ENCODE measurements at regions not wholly inside any gene's neighbourhood (a gene's known extent, or its start where the extent isn't known, plus 50 kb on each side); places are given as distances from the start of the nearest gene placed in this dataset.
A peak's percentile ranks its signal among the peaks of the same experiment; 100 is the strongest.

DNA sequence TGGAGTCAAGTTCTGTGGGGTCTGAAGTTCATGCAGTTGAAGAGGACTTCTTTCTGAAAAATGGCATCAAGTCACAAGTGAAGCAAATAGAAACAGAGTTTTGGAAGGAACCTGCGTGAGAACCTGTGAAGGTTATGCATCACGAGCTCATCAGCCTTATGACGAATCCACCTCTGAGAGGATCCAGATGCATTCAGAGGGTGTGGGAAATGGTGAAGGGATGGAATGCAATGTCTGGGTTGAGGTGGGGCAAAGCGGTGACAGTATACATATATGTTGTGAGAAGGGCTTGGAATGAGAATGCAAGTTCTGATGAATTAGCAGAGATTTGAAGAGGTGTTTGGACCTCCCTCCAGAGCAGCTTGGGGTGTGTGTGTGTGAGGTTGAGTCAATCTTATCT, 382.1 kb upstream of the TBL1XR1 start:
- no peak for DNase-seq

GRCh38 chr3:177580437-177580836, 383.2 kb upstream of the TBL1XR1 start:
- DNase-seq, result no peak

GRCh38 chr3:177585271-177585670, 388.0 kb upstream of the TBL1XR1 start:
- DNase-seq, result no peak

DNA sequence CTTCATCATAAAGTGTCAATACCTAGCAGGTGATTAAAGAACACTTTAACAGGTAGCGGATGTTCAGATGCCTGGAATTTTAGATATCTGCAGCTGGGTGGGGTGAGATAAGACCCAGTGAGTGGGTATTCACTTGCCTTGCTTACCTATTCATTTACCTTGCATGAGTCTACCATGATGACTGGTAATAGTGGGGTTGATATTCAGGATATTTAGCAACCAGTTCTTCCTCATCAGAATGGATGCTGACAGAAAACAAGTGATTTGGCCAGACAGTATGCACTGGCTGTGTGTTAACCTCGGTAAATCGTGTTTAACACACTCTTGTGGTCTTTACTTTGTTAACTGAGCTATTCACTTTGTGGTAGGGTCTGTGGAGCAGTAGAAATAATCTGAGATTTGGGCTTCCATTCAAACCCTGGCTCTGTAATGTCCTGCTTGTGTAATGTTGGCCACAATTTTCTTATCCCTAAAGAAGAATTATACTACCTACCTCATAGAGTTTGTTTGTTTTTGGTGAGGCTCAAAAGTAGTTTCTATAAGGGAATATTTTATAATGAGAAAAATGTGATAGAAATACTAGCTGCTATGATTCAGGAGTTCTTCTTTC, 391.9 kb upstream of the TBL1XR1 start:
- peak; percentile 91 for DNase-seq

DNA sequence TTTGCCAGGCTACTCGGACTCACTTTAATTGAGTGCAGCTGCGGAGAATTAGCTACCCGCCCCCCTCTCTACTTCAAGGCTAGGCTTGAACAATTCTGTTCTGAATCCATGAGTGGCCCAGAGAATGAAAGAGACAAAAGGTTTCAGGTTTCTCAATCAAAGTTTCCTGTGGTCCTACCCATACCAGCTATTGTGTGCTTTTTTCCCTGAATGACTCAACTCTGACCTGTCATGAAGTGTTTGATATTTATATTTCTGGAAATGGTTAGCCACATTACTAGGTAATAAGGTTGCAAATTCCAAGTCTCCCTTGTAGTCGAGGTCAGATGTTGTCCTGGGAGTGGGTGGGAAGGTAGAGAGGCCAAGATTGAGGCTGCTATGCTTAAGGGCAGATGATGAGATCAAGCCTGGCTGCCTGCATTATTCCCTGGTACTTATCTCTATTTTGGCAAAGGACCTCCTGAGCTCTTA, 392.7 kb upstream of the TBL1XR1 start:
- DNase-seq, result peak; percentile 98

DNA sequence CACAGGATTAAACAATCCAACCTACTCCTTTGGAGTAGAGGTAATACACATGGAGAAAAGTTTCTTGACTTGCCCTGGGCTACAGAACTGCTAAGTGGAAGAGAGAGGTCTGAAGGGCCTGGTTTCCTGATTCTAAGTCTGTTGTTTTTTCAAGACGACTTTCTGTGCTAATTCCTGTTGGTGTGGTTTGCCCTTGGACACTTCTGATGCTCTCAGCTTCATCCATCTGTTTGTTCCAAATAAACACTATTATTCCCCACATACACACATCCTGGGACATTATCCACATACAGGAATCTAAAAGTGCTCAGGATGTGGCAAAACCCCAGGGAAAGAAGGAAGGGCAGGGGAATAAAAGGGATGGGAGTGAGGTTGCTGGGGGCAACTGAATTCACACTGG, 393.5 kb upstream of the TBL1XR1 start:
- DNase-seq, result no peak

- peak; percentile 55 for DNase-seq
Measured at GRCh38 chr3:177591379-177591778, 394.1 kb upstream of the TBL1XR1 start.

DNA sequence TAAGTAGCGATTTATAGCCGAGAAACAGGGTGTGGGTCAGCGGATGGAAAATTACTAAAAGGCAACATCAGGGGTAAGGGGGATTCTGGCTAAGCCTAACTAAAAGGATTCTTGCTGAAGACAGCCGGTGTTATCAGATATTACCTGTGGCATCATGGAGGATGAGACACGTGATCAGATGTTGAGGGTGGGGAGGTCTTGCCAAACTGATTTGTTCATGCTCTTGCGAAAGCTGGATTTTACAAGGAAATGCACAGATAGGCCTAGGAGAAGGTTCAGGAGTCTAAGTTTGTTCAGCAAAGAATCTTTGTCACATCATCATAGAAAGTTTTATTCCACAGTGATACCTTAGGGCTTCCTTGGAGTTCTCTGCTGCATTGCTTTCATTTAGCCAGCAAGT, 396.8 kb upstream of the TBL1XR1 start:
- no peak for DNase-seq

- no peak for DNase-seq
Measured at GRCh38 chr3:177595530-177596188, 398.4 kb upstream of the TBL1XR1 start.

GRCh38 chr3:177596248-177596815, 399.1 kb upstream of the TBL1XR1 start:
- DNase-seq, result peak; percentile 21

DNA sequence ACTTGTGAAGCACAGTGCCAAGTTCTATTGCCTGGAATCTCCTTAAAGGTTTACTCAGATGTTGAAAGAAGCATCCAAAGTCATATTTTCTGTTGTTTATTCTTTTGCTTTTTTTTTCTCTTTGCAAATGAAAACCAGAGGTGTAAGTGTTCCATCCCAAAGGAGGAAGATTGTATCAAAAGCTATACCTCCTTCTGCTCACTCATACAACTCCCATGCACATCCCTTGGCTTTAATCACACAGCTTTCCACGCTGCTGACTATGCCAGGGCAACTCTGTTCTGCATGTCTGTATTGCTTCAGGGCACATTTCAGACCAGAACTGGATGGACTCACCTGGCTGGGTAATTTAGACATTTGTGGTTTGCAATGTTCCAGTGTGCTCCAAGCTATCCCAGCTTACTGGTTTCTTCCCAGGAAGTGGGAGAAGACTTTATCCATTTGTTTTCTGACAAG, 399.6 kb upstream of the TBL1XR1 start:
- peak; percentile 63 for DNase-seq

GRCh38 chr3:177597311-177598096, 400.2 kb upstream of the TBL1XR1 start:
- DNase-seq, result peak; percentile 70

DNA sequence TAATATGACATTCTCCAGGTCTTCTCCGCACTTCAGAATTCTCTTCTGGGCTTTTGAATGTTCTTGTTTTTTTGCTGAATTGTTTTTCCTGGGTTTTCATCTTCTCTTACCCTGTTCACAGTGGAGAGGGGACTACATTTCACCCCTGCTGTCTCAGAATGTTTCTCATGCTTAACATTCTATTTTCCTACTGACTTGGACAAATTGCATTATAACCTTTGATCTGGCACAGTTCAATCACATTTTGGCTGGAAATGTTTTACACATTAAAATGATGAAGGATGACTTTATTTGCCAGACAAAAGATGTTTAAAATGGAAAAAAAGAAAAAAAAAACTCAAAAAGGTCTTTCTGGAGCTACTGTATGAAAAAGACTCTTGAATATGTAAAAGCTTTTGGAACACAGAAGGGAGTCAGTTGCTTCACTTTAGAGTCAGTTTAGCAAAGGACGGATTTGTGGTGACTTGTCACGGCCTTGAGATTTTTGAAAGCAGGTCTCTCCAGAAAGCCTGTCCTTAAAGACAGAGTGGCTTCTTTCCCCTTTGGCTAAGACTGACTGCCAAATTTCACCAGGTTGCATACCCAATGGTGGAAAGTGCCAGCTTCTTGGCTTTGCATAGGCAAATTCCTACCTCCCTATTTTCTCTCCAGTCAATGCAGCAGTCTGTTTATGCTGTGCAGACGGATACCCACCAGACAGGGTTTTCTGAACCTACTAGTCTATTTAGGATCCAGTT, 401.0 kb upstream of the TBL1XR1 start:
- DNase-seq, result no peak

- no peak for DNase-seq
Measured at GRCh38 chr3:177599326-177599725, 402.0 kb upstream of the TBL1XR1 start.

GRCh38 chr3:177599837-177600236, 402.6 kb upstream of the TBL1XR1 start:
- no peak for DNase-seq

GRCh38 chr3:177600411-177600810, 403.1 kb upstream of the TBL1XR1 start:
- no peak for DNase-seq

GRCh38 chr3:177601152-177601551, 403.9 kb upstream of the TBL1XR1 start:
- peak; percentile 43 for DNase-seq

- peak; percentile 75 for DNase-seq
Measured at GRCh38 chr3:177602601-177603147, 405.4 kb upstream of the TBL1XR1 start.

DNA sequence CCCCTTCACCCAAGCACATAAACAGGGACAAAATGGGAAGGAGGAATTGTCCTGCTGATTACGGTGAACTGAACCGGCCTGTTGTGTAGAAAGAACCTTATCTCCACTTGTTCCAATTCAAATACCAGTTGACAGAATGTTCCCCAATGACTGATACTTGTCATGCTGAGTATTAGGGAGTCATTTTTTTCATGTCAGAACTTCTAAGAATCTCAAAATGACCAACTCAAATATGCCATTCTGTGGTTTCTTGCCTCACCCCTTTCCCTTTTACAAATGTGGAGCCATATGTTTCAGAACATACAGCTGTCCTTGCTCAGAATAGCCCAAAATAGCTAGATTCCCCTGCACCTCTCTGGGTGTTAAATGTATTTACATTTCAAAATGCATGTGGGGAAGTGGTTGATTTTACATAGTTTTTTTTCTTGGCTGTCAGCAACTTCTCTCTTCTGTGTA, 405.9 kb upstream of the TBL1XR1 start:
- no peak for DNase-seq

DNA sequence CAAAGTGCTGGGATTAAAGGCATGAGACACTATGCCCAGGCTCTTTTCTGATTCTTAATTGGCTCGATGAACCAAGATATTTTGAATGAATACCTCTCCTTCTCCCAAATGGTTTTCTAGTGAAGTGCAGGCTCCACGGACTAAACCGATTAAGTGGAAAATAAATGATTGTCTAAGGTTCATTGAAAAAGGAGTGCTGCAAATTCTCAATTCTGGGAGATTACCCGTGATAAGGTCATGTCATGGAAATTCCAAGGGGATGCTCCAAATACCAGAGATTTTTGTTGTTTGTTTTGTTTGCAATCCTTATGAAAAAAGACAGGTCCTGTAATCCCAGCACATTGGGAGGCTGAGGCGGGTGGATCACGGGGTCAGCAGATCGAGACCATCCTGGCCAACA, 406.9 kb upstream of the TBL1XR1 start:
- no peak for DNase-seq

DNA sequence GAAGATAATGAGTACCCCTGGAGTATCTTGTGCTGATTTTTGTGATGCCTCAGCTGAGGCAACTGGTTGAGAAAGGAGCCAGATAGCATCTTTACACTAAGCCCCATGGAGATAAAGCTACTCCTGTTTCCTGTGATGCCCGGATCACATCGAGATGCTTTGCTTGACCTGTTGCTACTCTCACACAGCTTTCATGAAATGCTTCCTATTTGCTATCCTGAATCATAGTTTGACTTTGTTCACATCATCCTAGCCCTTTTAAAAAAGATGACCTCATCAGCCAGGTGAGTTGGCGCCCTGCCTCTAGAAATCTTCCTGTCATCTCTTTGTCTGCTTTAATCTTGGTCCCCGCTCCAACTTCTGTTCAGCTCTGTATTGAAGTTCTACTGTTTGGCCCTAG, 409.6 kb upstream of the TBL1XR1 start:
- peak; percentile 91 for DNase-seq

DNA sequence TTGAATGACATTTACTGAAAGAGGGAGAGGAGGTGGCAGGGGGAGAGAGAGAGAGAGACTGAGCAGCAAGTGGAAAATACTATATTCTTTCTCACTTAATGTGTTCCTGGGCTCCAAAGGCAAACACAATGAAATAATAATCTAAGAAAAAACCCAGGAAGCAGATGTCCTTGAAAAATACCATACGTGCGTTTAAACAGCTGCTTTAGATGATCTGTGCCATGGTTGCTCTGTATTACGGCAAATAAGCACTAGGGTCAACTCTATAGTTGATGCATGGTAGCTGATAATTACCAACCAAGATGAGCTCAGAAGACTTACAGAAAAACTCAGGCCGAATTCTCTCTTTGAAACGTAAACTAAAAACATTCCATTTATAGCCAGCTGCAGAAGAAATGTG, 410.3 kb upstream of the TBL1XR1 start:
- DNase-seq, result peak; percentile 90

All from NCI-H146 (cell line).